ENCODE measurements at regions not wholly inside any gene's neighbourhood (a gene's known extent, or its start where the extent isn't known, plus 50 kb on each side); places are given as distances from the start of the nearest gene placed in this dataset.

GRCh38 chr2:71784734-71785511 is 331.6 kb downstream of the DYSF start:
- TF ChIP-seq EZH2 (IDR thresholded peaks at IDR 0.05; ENCODE audit: low read depth): no peak
- TF ChIP-seq CTCF (conservative IDR thresholded peaks at IDR 0.05): no peak; the same call in 1 of the 2 replicates

Measured in PC-9 (cell line).